Tibial nerve (tissue), 3 donors: ENCODE measurements at regions not wholly inside any gene's neighbourhood (a gene's known extent, or its start where the extent isn't known, plus 50 kb on each side); places are given as distances from the start of the nearest gene placed in this dataset.

Experiments
- POLR2A ChIP-seq, 2 donors: fragments of 450-650 bp; IDR thresholded peaks; one replicate each; pipeline ENCODE4 v1.6.1; 2017; ENCODE audit warnings: antibody characterized with exemption in 2 of 2, mild to moderate bottlenecking in 2 of 2, moderate library complexity in 2 of 2
- TF ChIP-seq, protein P1 (sequence below), 5 experiments: fragments of 200-600 bp in 3 of 5; fragments of 450-650 bp in 2 of 5; sonication (generic) in 3 of 5; IDR thresholded peaks; one replicate each; pipeline ENCODE4 v1.5.1; 2016 to 2019; ENCODE audit warnings: antibody characterized with exemption in 5 of 5, mild to moderate bottlenecking in 3 of 5, moderate library complexity in 2 of 5

DNA sequence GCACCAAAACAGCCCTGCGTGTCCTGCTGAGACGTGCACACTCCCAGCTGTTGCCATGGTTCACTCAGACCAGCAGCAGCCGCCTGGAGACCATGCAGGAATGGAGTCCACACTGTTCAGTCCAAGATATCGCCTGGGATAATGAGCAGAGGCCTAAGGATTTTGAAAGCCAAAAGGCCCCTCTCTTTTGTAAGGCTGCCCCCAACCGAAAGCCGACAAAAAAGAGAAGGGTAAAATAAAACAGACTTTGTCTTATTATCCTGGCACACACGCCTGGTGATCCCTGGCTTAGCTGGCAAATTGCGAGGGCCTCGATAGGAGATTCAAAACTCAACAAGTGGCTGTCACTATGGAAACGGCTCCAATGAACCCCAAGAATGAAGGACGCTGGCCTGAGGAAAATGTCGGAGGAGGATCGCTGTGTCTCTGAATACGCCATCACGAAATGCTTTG, 263.6 kb downstream of the SKIDA1 start:
- TF ChIP-seq, protein P1, sequence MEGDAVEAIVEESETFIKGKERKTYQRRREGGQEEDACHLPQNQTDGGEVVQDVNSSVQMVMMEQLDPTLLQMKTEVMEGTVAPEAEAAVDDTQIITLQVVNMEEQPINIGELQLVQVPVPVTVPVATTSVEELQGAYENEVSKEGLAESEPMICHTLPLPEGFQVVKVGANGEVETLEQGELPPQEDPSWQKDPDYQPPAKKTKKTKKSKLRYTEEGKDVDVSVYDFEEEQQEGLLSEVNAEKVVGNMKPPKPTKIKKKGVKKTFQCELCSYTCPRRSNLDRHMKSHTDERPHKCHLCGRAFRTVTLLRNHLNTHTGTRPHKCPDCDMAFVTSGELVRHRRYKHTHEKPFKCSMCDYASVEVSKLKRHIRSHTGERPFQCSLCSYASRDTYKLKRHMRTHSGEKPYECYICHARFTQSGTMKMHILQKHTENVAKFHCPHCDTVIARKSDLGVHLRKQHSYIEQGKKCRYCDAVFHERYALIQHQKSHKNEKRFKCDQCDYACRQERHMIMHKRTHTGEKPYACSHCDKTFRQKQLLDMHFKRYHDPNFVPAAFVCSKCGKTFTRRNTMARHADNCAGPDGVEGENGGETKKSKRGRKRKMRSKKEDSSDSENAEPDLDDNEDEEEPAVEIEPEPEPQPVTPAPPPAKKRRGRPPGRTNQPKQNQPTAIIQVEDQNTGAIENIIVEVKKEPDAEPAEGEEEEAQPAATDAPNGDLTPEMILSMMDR (IDR thresholded peaks at IDR 0.05) = no peak
- TF ChIP-seq POLR2A (IDR thresholded peaks at IDR 0.05) = no peak
